ENCODE measurements at regions not wholly inside any gene's neighbourhood (a gene's known extent, or its start where the extent isn't known, plus 50 kb on each side); places are given as distances from the start of the nearest gene placed in this dataset.

GRCh38 chr13:87736849-87737385 is 65.7 kb downstream of the SLITRK5 start:
- 86% methylated on average over 1 of the region's 1 CpG for WGBS
- Histone ChIP-seq H3K36me3 (ENCODE audit: control insufficient read depth in 2 of 2, insufficient read depth in 2 of 2, low read length in 1 of 2) (no peaks in the 10 kb centered on the region), H3K27me3 (ENCODE audit: control insufficient read depth in 2 of 2, insufficient read depth in 1 of 2, low read length in 1 of 2) (no peaks in the 10 kb centered on the region), H3K9me3 (ENCODE audit: control insufficient read depth in 2 of 2, insufficient read depth in 1 of 2, low read length in 1 of 2) (no peaks in the 10 kb centered on the region), H3K4me3 (ENCODE audit: low read length in 2 of 2) (no peak overlapping the region), H3K27ac (ENCODE audit: low read depth in 1 of 2, low read length in 1 of 2) (no peak overlapping the region), H3K4me1 (ENCODE audit: control insufficient read depth in 2 of 2, insufficient read depth in 2 of 2, low read length in 2 of 2) (no peaks in the 10 kb centered on the region)
- no peak for DNase-seq (ENCODE audit: low read depth in 6 of 9, low spot score in 9 of 9)

- no peak overlapping the region for H3K27ac ChIP-seq (ENCODE audit: low read depth in 1 of 2, low read length in 1 of 2)
Observed at GRCh38 chr13:87754097-87754496, 82.9 kb downstream of the SLITRK5 start.

GRCh38 chr13:87769445-87769844 is 98.3 kb downstream of the SLITRK5 start:
- 72% methylated on average over 4 of the region's 4 CpGs for WGBS
- Histone ChIP-seq H3K4me1 (ENCODE audit: control insufficient read depth in 2 of 2, insufficient read depth in 2 of 2, low read length in 2 of 2) (no peaks in the 10 kb centered on the region), H3K9me3 (ENCODE audit: control insufficient read depth in 2 of 2, insufficient read depth in 1 of 2, low read length in 1 of 2) (no peaks in the 10 kb centered on the region), H3K36me3 (ENCODE audit: control insufficient read depth in 2 of 2, insufficient read depth in 2 of 2, low read length in 1 of 2) (no peaks in the 10 kb centered on the region), H3K4me3 (ENCODE audit: low read length in 2 of 2) (no peak overlapping the region), H3K27me3 (ENCODE audit: control insufficient read depth in 2 of 2, insufficient read depth in 1 of 2, low read length in 1 of 2) (no peaks in the 10 kb centered on the region), H3K27ac (ENCODE audit: low read depth in 1 of 2, low read length in 1 of 2) (no peak overlapping the region)
- DNase-seq (ENCODE audit: low read depth in 6 of 9, low spot score in 9 of 9) = no peak

More at GRCh38 chr13:87754097-87754496, 82.9 kb downstream of the SLITRK5 start:
- H3K36me3 ChIP-seq (ENCODE audit: control insufficient read depth in 2 of 2, insufficient read depth in 2 of 2, low read length in 1 of 2) = no peaks in the 10 kb centered on the region
- H3K4me3 ChIP-seq (ENCODE audit: low read length in 2 of 2) = no peak overlapping the region
- H3K27me3 ChIP-seq (ENCODE audit: control insufficient read depth in 2 of 2, insufficient read depth in 1 of 2, low read length in 1 of 2) = no peaks in the 10 kb centered on the region
- no peaks in the 10 kb centered on the region for H3K4me1 ChIP-seq (ENCODE audit: control insufficient read depth in 2 of 2, insufficient read depth in 2 of 2, low read length in 2 of 2)
- 78% methylated on average over 1 of the region's 1 CpG for WGBS
- no peaks in the 10 kb centered on the region for H3K9me3 ChIP-seq (ENCODE audit: control insufficient read depth in 2 of 2, insufficient read depth in 1 of 2, low read length in 1 of 2)
- DNase-seq (ENCODE audit: low read depth in 6 of 9, low spot score in 9 of 9) = no peak

GRCh38 chr13:87777387-87777786 is 106.2 kb downstream of the SLITRK5 start:
- no peaks in the 10 kb centered on the region for H3K36me3 ChIP-seq (ENCODE audit: control insufficient read depth in 2 of 2, insufficient read depth in 2 of 2, low read length in 1 of 2)
- H3K27ac ChIP-seq (ENCODE audit: low read depth in 1 of 2, low read length in 1 of 2) = no peak overlapping the region
- H3K4me1 ChIP-seq (ENCODE audit: control insufficient read depth in 2 of 2, insufficient read depth in 2 of 2, low read length in 2 of 2) = no peaks in the 10 kb centered on the region
- WGBS = 69% methylated on average over 3 of the region's 3 CpGs
- no peaks in the 10 kb centered on the region for H3K9me3 ChIP-seq (ENCODE audit: control insufficient read depth in 2 of 2, insufficient read depth in 1 of 2, low read length in 1 of 2)
- H3K27me3 ChIP-seq (ENCODE audit: control insufficient read depth in 2 of 2, insufficient read depth in 1 of 2, low read length in 1 of 2) = no peaks in the 10 kb centered on the region
- no peak for DNase-seq (ENCODE audit: low read depth in 6 of 9, low spot score in 9 of 9)
- H3K4me3 ChIP-seq (ENCODE audit: low read length in 2 of 2) = no peak overlapping the region

GRCh38 chr13:87778128-87778527 is 107.0 kb downstream of the SLITRK5 start:
- no peak overlapping the region for H3K4me3 ChIP-seq (ENCODE audit: low read length in 2 of 2)
- no peak overlapping the region for H3K27ac ChIP-seq (ENCODE audit: low read depth in 1 of 2, low read length in 1 of 2)
- H3K36me3 ChIP-seq (ENCODE audit: control insufficient read depth in 2 of 2, insufficient read depth in 2 of 2, low read length in 1 of 2) = no peaks in the 10 kb centered on the region
- WGBS = 79% methylated on average over 3 of the region's 3 CpGs
- DNase-seq (ENCODE audit: low read depth in 6 of 9, low spot score in 9 of 9) = no peak
- H3K9me3 ChIP-seq (ENCODE audit: control insufficient read depth in 2 of 2, insufficient read depth in 1 of 2, low read length in 1 of 2) = no peaks in the 10 kb centered on the region
- H3K27me3 ChIP-seq (ENCODE audit: control insufficient read depth in 2 of 2, insufficient read depth in 1 of 2, low read length in 1 of 2) = no peaks in the 10 kb centered on the region
- no peaks in the 10 kb centered on the region for H3K4me1 ChIP-seq (ENCODE audit: control insufficient read depth in 2 of 2, insufficient read depth in 2 of 2, low read length in 2 of 2)

- no peak for DNase-seq (ENCODE audit: low read depth in 6 of 9, low spot score in 9 of 9)
- Histone ChIP-seq H3K27me3 (ENCODE audit: control insufficient read depth in 2 of 2, insufficient read depth in 1 of 2, low read length in 1 of 2) (no peaks in the 10 kb centered on the region), H3K4me3 (ENCODE audit: low read length in 2 of 2) (no peak overlapping the region), H3K4me1 (ENCODE audit: control insufficient read depth in 2 of 2, insufficient read depth in 2 of 2, low read length in 2 of 2) (no peaks in the 10 kb centered on the region), H3K36me3 (ENCODE audit: control insufficient read depth in 2 of 2, insufficient read depth in 2 of 2, low read length in 1 of 2) (no peaks in the 10 kb centered on the region), H3K27ac (ENCODE audit: low read depth in 1 of 2, low read length in 1 of 2) (no peak overlapping the region), H3K9me3 (ENCODE audit: control insufficient read depth in 2 of 2, insufficient read depth in 1 of 2, low read length in 1 of 2) (no peaks in the 10 kb centered on the region)
- 92% methylated on average over 1 of the region's 1 CpG for WGBS
Observed at GRCh38 chr13:87779426-87779825, 108.3 kb downstream of the SLITRK5 start.

- Histone ChIP-seq H3K27me3 (ENCODE audit: control insufficient read depth in 2 of 2, insufficient read depth in 1 of 2, low read length in 1 of 2) (no peaks in the 10 kb centered on the region), H3K27ac (ENCODE audit: low read depth in 1 of 2, low read length in 1 of 2) (no peak overlapping the region), H3K4me1 (ENCODE audit: control insufficient read depth in 2 of 2, insufficient read depth in 2 of 2, low read length in 2 of 2) (no peaks in the 10 kb centered on the region), H3K36me3 (ENCODE audit: control insufficient read depth in 2 of 2, insufficient read depth in 2 of 2, low read length in 1 of 2) (no peaks in the 10 kb centered on the region), H3K9me3 (ENCODE audit: control insufficient read depth in 2 of 2, insufficient read depth in 1 of 2, low read length in 1 of 2) (no peaks in the 10 kb centered on the region), H3K4me3 (ENCODE audit: low read length in 2 of 2) (no peak overlapping the region)
- DNase-seq (ENCODE audit: low read depth in 6 of 9, low spot score in 9 of 9) = no peak
- 93% methylated on average over 5 of the region's 5 CpGs for WGBS
Observed at GRCh38 chr13:87783366-87783765, 112.2 kb downstream of the SLITRK5 start.

GRCh38 chr13:87788363-87788762 is 117.2 kb downstream of the SLITRK5 start:
- 93% methylated on average over 4 of the region's 4 CpGs for WGBS
- H3K4me3 ChIP-seq (ENCODE audit: low read length in 2 of 2) = no peak overlapping the region
- DNase-seq (ENCODE audit: low read depth in 6 of 9, low spot score in 9 of 9) = no peak
- no peaks in the 10 kb centered on the region for H3K9me3 ChIP-seq (ENCODE audit: control insufficient read depth in 2 of 2, insufficient read depth in 1 of 2, low read length in 1 of 2)
- H3K27ac ChIP-seq (ENCODE audit: low read depth in 1 of 2, low read length in 1 of 2) = no peak overlapping the region
- no peaks in the 10 kb centered on the region for H3K36me3 ChIP-seq (ENCODE audit: control insufficient read depth in 2 of 2, insufficient read depth in 2 of 2, low read length in 1 of 2)
- no peaks in the 10 kb centered on the region for H3K4me1 ChIP-seq (ENCODE audit: control insufficient read depth in 2 of 2, insufficient read depth in 2 of 2, low read length in 2 of 2)
- no peaks in the 10 kb centered on the region for H3K27me3 ChIP-seq (ENCODE audit: control insufficient read depth in 2 of 2, insufficient read depth in 1 of 2, low read length in 1 of 2)

- H3K4me1 ChIP-seq (ENCODE audit: control insufficient read depth in 2 of 2, insufficient read depth in 2 of 2, low read length in 2 of 2) = no peaks in the 10 kb centered on the region
- no peaks in the 10 kb centered on the region for H3K27me3 ChIP-seq (ENCODE audit: control insufficient read depth in 2 of 2, insufficient read depth in 1 of 2, low read length in 1 of 2)
- no peaks in the 10 kb centered on the region for H3K9me3 ChIP-seq (ENCODE audit: control insufficient read depth in 2 of 2, insufficient read depth in 1 of 2, low read length in 1 of 2)
- no peaks in the 10 kb centered on the region for H3K36me3 ChIP-seq (ENCODE audit: control insufficient read depth in 2 of 2, insufficient read depth in 2 of 2, low read length in 1 of 2)
- no peak overlapping the region for H3K4me3 ChIP-seq (ENCODE audit: low read length in 2 of 2)
- 85% methylated on average over 6 of the region's 6 CpGs for WGBS
- no peak for DNase-seq (ENCODE audit: low read depth in 6 of 9, low spot score in 9 of 9)
- no peak overlapping the region for H3K27ac ChIP-seq (ENCODE audit: low read depth in 1 of 2, low read length in 1 of 2)
Observed at GRCh38 chr13:87792878-87793277, 121.7 kb downstream of the SLITRK5 start.

GRCh38 chr13:87798536-87798935 is 127.4 kb downstream of the SLITRK5 start:
- 93% methylated on average over 2 of the region's 2 CpGs for WGBS
- H3K27me3 ChIP-seq (ENCODE audit: control insufficient read depth in 2 of 2, insufficient read depth in 1 of 2, low read length in 1 of 2) = no peaks in the 10 kb centered on the region
- no peak overlapping the region for H3K27ac ChIP-seq (ENCODE audit: low read depth in 1 of 2, low read length in 1 of 2)
- H3K4me3 ChIP-seq (ENCODE audit: low read length in 2 of 2) = no peak overlapping the region
- no peak for DNase-seq (ENCODE audit: low read depth in 6 of 9, low spot score in 9 of 9)
- H3K9me3 ChIP-seq (ENCODE audit: control insufficient read depth in 2 of 2, insufficient read depth in 1 of 2, low read length in 1 of 2) = no peaks in the 10 kb centered on the region
- H3K4me1 ChIP-seq (ENCODE audit: control insufficient read depth in 2 of 2, insufficient read depth in 2 of 2, low read length in 2 of 2) = no peaks in the 10 kb centered on the region
- no peaks in the 10 kb centered on the region for H3K36me3 ChIP-seq (ENCODE audit: control insufficient read depth in 2 of 2, insufficient read depth in 2 of 2, low read length in 1 of 2)

Measured in thymus (tissue), 11 donors.